ENCODE measurements at regions not wholly inside any gene's neighbourhood (a gene's known extent, or its start where the extent isn't known, plus 50 kb on each side); places are given as distances from the start of the nearest gene placed in this dataset.

DNA sequence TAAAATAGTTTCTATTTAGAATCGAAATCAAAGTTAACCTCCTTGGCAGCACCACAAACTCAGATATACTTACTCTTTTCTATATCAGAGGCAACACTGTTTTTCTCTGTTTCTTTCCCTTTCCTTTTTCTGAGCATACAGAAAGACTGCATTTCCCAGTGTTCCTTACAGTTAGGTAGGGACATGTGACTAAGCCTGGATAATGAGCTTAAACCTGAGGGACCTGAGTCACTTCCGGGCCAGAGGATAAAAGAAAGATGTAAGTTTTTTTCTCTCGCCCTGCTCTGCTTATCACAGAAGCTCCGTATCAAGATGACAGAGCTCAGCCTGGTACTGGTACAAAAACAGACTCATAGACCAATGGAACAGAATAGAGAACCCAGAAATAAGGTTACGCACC is 531.9 kb downstream of the KLF12 start:
- Histone ChIP-seq H2BK5ac (ENCODE audit: low read depth, low read length, poor library complexity, severe bottlenecking) (no peak overlapping the region), H3K9me1 (ENCODE audit: insufficient read depth, low read length) (no peaks in the 10 kb centered on the region), H3K27me3 (ENCODE audit: control insufficient read depth, insufficient read depth, low read length) (no peaks in the 10 kb centered on the region), H3K4ac (ENCODE audit: low read depth, low read length) (no peak overlapping the region), H3K23ac (ENCODE audit: low read depth, low read length) (no peak overlapping the region), H4K5ac (ENCODE audit: low read depth, low read length) (no peak overlapping the region), H3K4me1 (ENCODE audit: control insufficient read depth, insufficient read depth, low read length) (peaks cover 3% of the 10 kb centered on the region; the same call in 1 of the 2 replicates), H3K14ac (replicated peaks; ENCODE audit: low read depth, low read length) (no peak overlapping the region), H2BK120ac (ENCODE audit: low read depth, low read length) (no peak overlapping the region), H3K79me1 (ENCODE audit: low read depth in 1 of 2, low read length in 2 of 2) (no peaks in the 10 kb centered on the region), H3K18ac (ENCODE audit: low read depth, low read length) (no peak overlapping the region), H2BK20ac (ENCODE audit: low read depth, low read length) (no peak overlapping the region), H2AK5ac (ENCODE audit: low read depth, low read length) (no peak overlapping the region), H3K4me3 (ENCODE audit: insufficient read depth, low read depth, low read length) (no peak overlapping the region), H4K91ac (ENCODE audit: insufficient read depth, low read depth, low read length) (no peak overlapping the region), H2BK15ac (ENCODE audit: low read depth, low read length) (no peak overlapping the region), H3K9ac (ENCODE audit: low read depth, low read length) (no peak overlapping the region), H2AK9ac (replicated peaks; ENCODE audit: low read depth, low read length, poor library complexity) (no peak overlapping the region), H3K9me3 (ENCODE audit: control insufficient read depth, insufficient read depth, low read length) (peaks cover 2% of the 10 kb centered on the region), H4K20me1 (ENCODE audit: insufficient read depth, low read length) (no peaks in the 10 kb centered on the region), H3K4me2 (ENCODE audit: low read depth, low read length) (no peak overlapping the region), H3K36me3 (ENCODE audit: control insufficient read depth, insufficient read depth, low read length) (no peaks in the 10 kb centered on the region), H2AFZ (replicated peaks; ENCODE audit: low read length, poor library complexity) (no peak overlapping the region), H3K56ac (ENCODE audit: extremely low read depth, insufficient read depth, low read length) (no peak overlapping the region), H4K8ac (ENCODE audit: low read depth in 2 of 2, low read length in 2 of 2) (no peak overlapping the region), H3K27ac (ENCODE audit: insufficient read depth, low read length) (no peak overlapping the region)
- POLR2A ChIA-PET (ENCODE audit: unreplicated experiment): interaction anchor here (0.5 kb wide), 1 partner anchor 15 kb away, joined by 3 read pairs; no protein-coding TSS in a partner anchor
- no TSS peak for BruUV-seq (replicated peaks)
- dilution Hi-C loops (cut with HindIII; ENCODE audit: low sequenced_read_pairs, unreplicated experiment) (no loop called here), in situ Hi-C loops (cut with MboI; ENCODE audit: low sequenced_read_pairs) (no loop called here), intact Hi-C loops (cut with micrococcal nuclease) (no loop called here)
- no peak for ATAC-seq (ENCODE audit: low read depth)
- CTCF ChIA-PET: no interaction called here
- peak; percentile 28 for DNase-seq
- WGBS, 2 experiments (ENCODE audit: extremely low coverage in 2 of 2, insufficient read length in 1 of 2): no CpG with 5 or more reads among the region's 5 CpGs
- TF ChIP-seq SMC3 (IDR thresholded peaks at IDR 0.05; ENCODE audit: low read depth, low read length) (no peak), USF2 (IDR thresholded peaks at IDR 0.05; ENCODE audit: low read depth, low read length) (peak; percentile 57), FOS (IDR thresholded peaks at IDR 0.05; ENCODE audit: low read depth, low read length) (no peak), MXI1 (IDR thresholded peaks at IDR 0.05; ENCODE audit: borderline replicate concordance, low read depth, low read length) (no peak)
